GM23248 (cell line): ENCODE measurements at regions not wholly inside any gene's neighbourhood (a gene's known extent, or its start where the extent isn't known, plus 50 kb on each side); places are given as distances from the start of the nearest gene placed in this dataset.

Experiments
- DNase-seq: peaks from one replicate; pipeline ENCODE4 v3.0.0-alpha.2; 2015
- H2AFZ ChIP-seq: fragments of 200-600 bp; sonication (generic); 2 replicates; pipeline ENCODE4 v1.6.1; 2016; ENCODE audit warnings: antibody characterized with exemption
- H3F3A ChIP-seq: fragments of 200-600 bp; sonication (generic); 2 replicates; pipeline ENCODE4 v1.6.1; 2016; ENCODE audit warnings: mild to moderate bottlenecking, antibody characterized with exemption, mixed run types; ENCODE audit not compliant: insufficient read depth
- H3K27ac ChIP-seq: fragments of 200-600 bp; sonication (generic); 2 replicates; pipeline ENCODE4 v1.5.1; 2016; ENCODE audit warnings: mild to moderate bottlenecking
- H3K27me3 ChIP-seq: fragments of 200-600 bp; sonication (generic); replicated peaks from 2 replicates; pipeline ENCODE4 v1.6.1; 2016; ENCODE audit warnings: mild to moderate bottlenecking; ENCODE audit not compliant: insufficient read depth
- H3K36me3 ChIP-seq: fragments of 200-600 bp; sonication (generic); 2 replicates; pipeline ENCODE4 v1.6.1; 2016; ENCODE audit warnings: low read depth, mild to moderate bottlenecking
- H3K4me1 ChIP-seq: fragments of 200-600 bp; sonication (generic); 2 replicates; pipeline ENCODE4 v1.6.1; 2016; ENCODE audit warnings: mild to moderate bottlenecking; ENCODE audit not compliant: insufficient read depth
- H3K4me2 ChIP-seq: fragments of 200-600 bp; sonication (generic); one replicate; pipeline ENCODE4 v1.6.1; 2016; ENCODE audit warnings: mild to moderate bottlenecking; ENCODE audit not compliant: unreplicated experiment
- H3K4me3 ChIP-seq: fragments of 200-600 bp; sonication (generic); 2 replicates; pipeline ENCODE4 v1.5.1; 2016; ENCODE audit warnings: mild to moderate bottlenecking
- H3K79me2 ChIP-seq: fragments of 200-600 bp; sonication (generic); 2 replicates; pipeline ENCODE4 v1.6.1; 2016; ENCODE audit warnings: mild to moderate bottlenecking; ENCODE audit not compliant: insufficient read depth
- H3K9ac ChIP-seq: fragments of 200-600 bp; sonication (generic); 2 replicates; pipeline ENCODE4 v1.6.1; 2016; ENCODE audit warnings: mild to moderate bottlenecking
- H3K9me2 ChIP-seq: fragments of 200-600 bp; sonication (generic); 2 replicates; pipeline ENCODE4 v1.6.1; 2016; ENCODE audit warnings: mixed run types, mild to moderate bottlenecking, moderate library complexity; ENCODE audit not compliant: insufficient read depth
- H3K9me3 ChIP-seq: fragments of 200-600 bp; sonication (generic); one replicate; pipeline ENCODE4 v1.6.1; 2017; ENCODE audit warnings: low read depth
- H4K20me1 ChIP-seq: fragments of 200-600 bp; sonication (generic); 2 replicates; pipeline ENCODE4 v1.6.0; 2016; ENCODE audit not compliant: insufficient read depth
- EZH2 ChIP-seq: fragments of 200-600 bp; sonication (generic); IDR thresholded peaks from 2 replicates; pipeline ENCODE4 v1.6.1; 2018; ENCODE audit warnings: antibody characterized with exemption, mild to moderate bottlenecking; ENCODE audit not compliant: insufficient read depth, poor library complexity, severe bottlenecking
- EZH2phosphoT487 ChIP-seq: fragments of 200-600 bp; sonication (generic); IDR thresholded peaks from 2 replicates; pipeline ENCODE4 v1.6.1; 2018; ENCODE audit warnings: antibody characterized with exemption, moderate library complexity, mild to moderate bottlenecking, low read depth; ENCODE audit not compliant: insufficient read depth
- WGBS, 2 experiments: methylation state at CpG; one replicate each; pipeline ENCODE4 v1.1.6; 2015 to 2017; ENCODE audit warnings: low lambda C conversion rate in 2 of 2, low coverage in 1 of 2; ENCODE audit errors: missing lambda C conversion rate in 2 of 2; 5-methylcytosine and 5-hydroxymethylcytosine counted together
- in situ Hi-C: fragments of 300-500 bp; cut with MboI; formaldehyde crosslinking; loops from 2 replicates; pipeline ENCODE4 v1.15.0; 2020

DNA sequence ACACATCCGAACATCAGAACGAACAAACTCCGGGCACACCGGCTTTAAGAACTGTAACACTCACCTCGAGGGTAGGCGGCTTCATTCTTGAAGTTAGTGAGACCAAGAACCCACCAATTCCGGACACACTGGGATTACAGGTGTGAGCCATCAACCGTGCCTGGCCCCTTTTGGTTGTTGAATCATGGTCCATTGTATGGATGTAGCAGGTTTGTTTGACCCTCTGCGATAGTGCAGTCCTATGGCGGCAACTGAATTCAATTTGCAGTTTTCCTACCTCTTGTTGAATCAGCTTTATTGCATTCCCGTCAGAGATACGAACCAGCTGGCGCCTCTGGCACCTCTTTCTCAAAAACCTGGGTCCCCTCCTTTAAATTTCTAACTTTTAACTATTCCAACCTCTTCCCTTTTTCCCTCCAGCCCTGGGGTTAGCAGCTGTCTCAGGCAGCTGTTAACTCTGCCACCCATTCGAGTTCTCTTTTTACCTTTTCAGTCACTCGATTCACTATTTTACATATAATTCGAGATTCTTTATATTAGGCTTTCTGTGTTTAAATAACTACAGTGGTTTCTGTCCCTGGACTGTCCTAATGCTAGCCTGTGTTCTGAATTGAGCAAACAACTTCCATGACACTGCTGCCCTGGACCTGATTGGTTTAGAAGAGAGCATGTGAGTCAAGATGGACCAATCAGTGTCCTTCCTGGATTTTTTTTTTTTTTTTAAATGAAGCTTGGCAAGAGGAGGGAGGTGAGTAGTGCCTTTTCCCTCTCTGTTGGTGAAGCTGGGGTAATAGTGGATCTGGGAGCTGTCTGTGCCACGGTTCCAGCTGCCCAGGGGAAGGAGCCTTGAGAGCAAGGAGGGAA is 261.5 kb downstream of the PCNX1 start:
- no peak for TF ChIP-seq EZH2
- TF ChIP-seq EZH2phosphoT487: no peak
- in situ Hi-C loops: no loop called here
- H2AFZ ChIP-seq: no peak overlapping the region

DNA sequence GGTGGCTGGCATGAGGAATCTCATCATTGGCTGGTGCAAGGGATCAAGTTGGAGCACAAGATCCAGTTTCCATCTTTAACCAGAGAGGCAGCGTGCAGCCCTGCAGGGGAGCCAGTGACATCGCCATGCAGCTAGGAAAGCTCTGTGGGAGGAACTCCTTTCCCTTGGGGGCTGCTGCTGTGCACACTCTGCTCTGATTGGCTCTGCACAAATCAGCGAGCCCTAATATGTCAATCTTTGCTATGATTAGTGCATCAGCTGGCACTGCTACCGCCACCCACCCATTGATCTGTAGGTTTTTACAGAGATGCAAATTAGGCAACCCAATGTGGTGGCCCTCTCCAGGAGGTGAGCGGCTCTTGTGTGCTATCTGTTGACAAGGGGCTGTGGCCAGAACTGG is 262.6 kb downstream of the PCNX1 start:
- no peaks in the 10 kb centered on the region for H4K20me1 ChIP-seq
- no peaks in the 10 kb centered on the region for H3K9me3 ChIP-seq
- H3K36me3 ChIP-seq: no peaks in the 10 kb centered on the region
- H3K4me2 ChIP-seq: no peak overlapping the region
- no peaks in the 10 kb centered on the region for H3K79me2 ChIP-seq
- WGBS, 2 experiments: 65 to 70% methylated on average over 5 of the region's 5 CpGs
- no peak overlapping the region for H3K27ac ChIP-seq
- H3K9ac ChIP-seq: no peak overlapping the region
- DNase-seq: no peak
- H3K4me3 ChIP-seq: no peak overlapping the region
- no peaks in the 10 kb centered on the region for H3K27me3 ChIP-seq
- in situ Hi-C loops: no loop called here
- no peaks in the 10 kb centered on the region for H3F3A ChIP-seq
- H3K4me1 ChIP-seq: peaks cover 8% of the 10 kb centered on the region; the same call in 1 of the 2 replicates
- H2AFZ ChIP-seq: no peak overlapping the region
- H3K9me2 ChIP-seq: no peaks in the 10 kb centered on the region
- no peak for TF ChIP-seq EZH2phosphoT487
- no peak for TF ChIP-seq EZH2

More for the DNA sequence above, 261.5 kb downstream of the PCNX1 start:
- no peaks in the 10 kb centered on the region for H4K20me1 ChIP-seq
- H3K4me2 ChIP-seq: no peak overlapping the region
- WGBS, 2 experiments: 78 to 84% methylated on average over 17 of the region's 17 CpGs
- no peak overlapping the region for H3K9ac ChIP-seq
- H3K27ac ChIP-seq: no peak overlapping the region
- H3K9me3 ChIP-seq: no peaks in the 10 kb centered on the region
- H3K4me1 ChIP-seq: peaks cover 9% of the 10 kb centered on the region; the same call in 1 of the 2 replicates
- DNase-seq: peak; percentile 9
- H3K36me3 ChIP-seq: no peaks in the 10 kb centered on the region
- no peaks in the 10 kb centered on the region for H3K27me3 ChIP-seq
- no peak overlapping the region for H3K4me3 ChIP-seq
- H3F3A ChIP-seq: no peaks in the 10 kb centered on the region
- no peaks in the 10 kb centered on the region for H3K79me2 ChIP-seq
- no peaks in the 10 kb centered on the region for H3K9me2 ChIP-seq

DNA sequence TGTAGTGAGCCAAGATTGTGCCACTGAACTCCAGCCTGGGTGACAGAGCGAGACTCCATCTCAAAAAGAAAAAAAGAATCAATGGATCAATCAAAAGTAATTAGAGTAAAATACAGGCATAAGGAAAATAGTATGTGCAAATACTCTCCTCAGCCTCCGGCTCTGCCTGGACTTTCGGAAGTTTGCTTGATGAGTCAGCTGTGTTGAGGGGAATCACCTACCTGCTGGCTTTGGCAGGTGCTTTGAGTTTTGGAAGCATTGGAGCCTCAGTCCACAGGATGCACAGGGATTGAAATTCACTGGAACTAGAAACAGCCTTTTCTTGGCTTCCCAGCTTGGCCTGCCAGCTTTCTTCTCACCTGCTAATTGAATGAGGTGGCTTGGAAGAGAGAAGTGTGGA is 268.2 kb downstream of the PCNX1 start:
- H3F3A ChIP-seq: no peaks in the 10 kb centered on the region
- H3K9me2 ChIP-seq: no peaks in the 10 kb centered on the region
- no peak overlapping the region for H3K9ac ChIP-seq
- H3K4me1 ChIP-seq: no peaks in the 10 kb centered on the region
- TF ChIP-seq EZH2: no peak
- no peak for TF ChIP-seq EZH2phosphoT487
- DNase-seq: no peak
- in situ Hi-C loops: no loop called here
- H3K27ac ChIP-seq: no peak overlapping the region
- H2AFZ ChIP-seq: no peak overlapping the region
- H3K9me3 ChIP-seq: no peaks in the 10 kb centered on the region
- H3K27me3 ChIP-seq: no peaks in the 10 kb centered on the region
- WGBS, 2 experiments: 86 to 91% methylated on average over 3 of the region's 3 CpGs
- H3K36me3 ChIP-seq: no peaks in the 10 kb centered on the region
- H3K79me2 ChIP-seq: no peaks in the 10 kb centered on the region
- H3K4me3 ChIP-seq: no peak overlapping the region
- H4K20me1 ChIP-seq: no peaks in the 10 kb centered on the region
- H3K4me2 ChIP-seq: no peak overlapping the region

DNA sequence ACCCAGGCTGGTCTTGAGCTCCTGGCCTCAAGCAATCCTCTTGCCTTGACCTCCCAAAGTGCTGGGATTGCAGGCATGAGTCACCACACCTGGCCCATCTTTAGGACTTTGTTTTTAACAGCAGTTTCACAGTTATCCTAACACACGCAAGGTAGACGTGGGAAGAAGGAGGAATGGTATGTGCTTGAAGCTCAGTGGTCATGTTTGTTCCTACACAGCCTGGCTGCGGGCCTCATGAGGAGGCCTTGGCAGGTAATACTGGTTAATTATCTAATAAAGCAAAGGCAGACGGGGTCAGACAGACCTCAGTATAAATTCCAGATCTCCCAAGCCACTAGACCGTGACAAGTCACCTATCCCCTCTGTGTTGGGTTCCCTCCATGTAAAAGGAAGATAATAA is 271.8 kb downstream of the PCNX1 start:
- no peaks in the 10 kb centered on the region for H3F3A ChIP-seq
- no peak overlapping the region for H3K4me2 ChIP-seq
- H3K4me3 ChIP-seq: no peak overlapping the region
- H3K9me2 ChIP-seq: no peaks in the 10 kb centered on the region
- WGBS, 2 experiments: 91 to 96% methylated on average over 5 of the region's 5 CpGs
- no peak overlapping the region for H3K9ac ChIP-seq
- H3K9me3 ChIP-seq: no peaks in the 10 kb centered on the region
- no peak overlapping the region for H2AFZ ChIP-seq
- no peak overlapping the region for H3K27ac ChIP-seq
- no peaks in the 10 kb centered on the region for H3K4me1 ChIP-seq
- in situ Hi-C loops: no loop called here
- TF ChIP-seq EZH2 (no peak), EZH2phosphoT487 (no peak)
- H3K36me3 ChIP-seq: no peaks in the 10 kb centered on the region
- no peaks in the 10 kb centered on the region for H3K27me3 ChIP-seq
- no peak for DNase-seq
- no peaks in the 10 kb centered on the region for H4K20me1 ChIP-seq
- no peaks in the 10 kb centered on the region for H3K79me2 ChIP-seq

DNA sequence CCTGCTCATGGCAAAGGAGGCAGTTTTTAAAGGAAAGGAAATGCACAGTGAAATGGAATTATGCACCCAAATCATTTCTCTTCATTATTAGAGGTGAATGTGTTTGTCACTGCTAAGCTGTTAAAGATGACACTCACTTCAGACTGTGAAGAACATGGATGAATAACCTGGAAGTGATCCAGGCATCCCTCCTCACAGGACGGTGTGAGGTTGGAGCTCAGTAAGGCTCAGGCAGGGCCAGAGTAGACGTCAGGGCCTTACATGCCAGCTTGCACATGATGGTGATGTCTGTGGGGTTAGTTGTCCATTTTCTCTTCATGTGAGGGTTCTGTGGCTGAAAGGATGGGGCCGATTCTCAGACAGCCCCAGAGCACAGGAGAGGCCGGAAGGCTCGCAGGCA is 273.1 kb downstream of the PCNX1 start:
- Histone ChIP-seq H4K20me1 (no peaks in the 10 kb centered on the region), H3K79me2 (no peaks in the 10 kb centered on the region), H3K4me3 (no peak overlapping the region), H3K27me3 (no peaks in the 10 kb centered on the region), H3K4me1 (no peaks in the 10 kb centered on the region), H3K9ac (no peak overlapping the region), H3K36me3 (no peaks in the 10 kb centered on the region), H3K9me3 (no peaks in the 10 kb centered on the region), H3K9me2 (no peaks in the 10 kb centered on the region), H3F3A (no peaks in the 10 kb centered on the region), H2AFZ (no peak overlapping the region), H3K27ac (no peak overlapping the region), H3K4me2 (no peak overlapping the region)
- DNase-seq: no peak
- in situ Hi-C loops: no loop called here
- 66 to 72% methylated on average over 5 of the region's 5 CpGs for WGBS, 2 experiments
- TF ChIP-seq EZH2phosphoT487 (no peak), EZH2 (no peak)
